GM19468 (cell line): ENCODE measurements at regions not wholly inside any gene's neighbourhood (a gene's known extent, or its start where the extent isn't known, plus 50 kb on each side); places are given as distances from the start of the nearest gene placed in this dataset.

ENCODE experiments used
- ATAC-seq: cut with Tn5 transposase; IDR thresholded peaks from one replicate; pipeline ENCODE4 v1.9.1; 2021; ENCODE audit warnings: mild to moderate bottlenecking, moderate library complexity, moderate number of reproducible peaks; ENCODE audit not compliant: unreplicated experiment; ENCODE audit errors: extremely low read depth

- ATAC-seq: no peak
Measured at GRCh38 chr4:115749404-115749803, 636.0 kb upstream of the NDST4 start.

- no peak for ATAC-seq
Measured at GRCh38 chr4:115740806-115741205, 627.4 kb upstream of the NDST4 start.

GRCh38 chr4:115729739-115730266 is 616.4 kb upstream of the NDST4 start:
- ATAC-seq: no peak

- no peak for ATAC-seq
Measured at GRCh38 chr4:115723621-115724020, 610.2 kb upstream of the NDST4 start.

GRCh38 chr4:115720611-115721010 is 607.2 kb upstream of the NDST4 start:
- no peak for ATAC-seq

GRCh38 chr4:115711575-115711974 is 598.2 kb upstream of the NDST4 start:
- no peak for ATAC-seq

- ATAC-seq: no peak
Measured at GRCh38 chr4:115688961-115689360, 575.5 kb upstream of the NDST4 start.

GRCh38 chr4:115687052-115687755 is 573.8 kb upstream of the NDST4 start:
- no peak for ATAC-seq

- no peak for ATAC-seq
Measured at GRCh38 chr4:115678425-115678941, 565.1 kb upstream of the NDST4 start.

- ATAC-seq: no peak
Measured at GRCh38 chr4:115675719-115676118, 562.3 kb upstream of the NDST4 start.

GRCh38 chr4:115674485-115674884 is 561.1 kb upstream of the NDST4 start:
- no peak for ATAC-seq

- no peak for ATAC-seq
Measured at GRCh38 chr4:115671581-115671980, 558.2 kb upstream of the NDST4 start.

GRCh38 chr4:115670930-115671329 is 557.5 kb upstream of the NDST4 start:
- no peak for ATAC-seq

GRCh38 chr4:115668396-115668795 is 555.0 kb upstream of the NDST4 start:
- no peak for ATAC-seq

GRCh38 chr4:115664285-115664684 is 550.9 kb upstream of the NDST4 start:
- no peak for ATAC-seq

- ATAC-seq: no peak
Measured at GRCh38 chr4:115660465-115660864, 547.0 kb upstream of the NDST4 start.

- no peak for ATAC-seq
Measured at GRCh38 chr4:115657991-115658650, 544.7 kb upstream of the NDST4 start.

GRCh38 chr4:115655626-115656025 is 542.2 kb upstream of the NDST4 start:
- ATAC-seq: no peak

GRCh38 chr4:115648786-115649185 is 535.4 kb upstream of the NDST4 start:
- ATAC-seq: no peak

GRCh38 chr4:115629270-115629669 is 515.9 kb upstream of the NDST4 start:
- ATAC-seq: no peak

- no peak for ATAC-seq
Measured at GRCh38 chr4:115609631-115610030, 496.2 kb upstream of the NDST4 start.
